ENCODE measurements at regions not wholly inside any gene's neighbourhood (a gene's known extent, or its start where the extent isn't known, plus 50 kb on each side); places are given as distances from the start of the nearest gene placed in this dataset.
"Not testable (repeated sequence)": the region's sequence is repeated elsewhere in the genome, so short reads cannot be mapped to it uniquely, and the experiment has no call there.

DNA sequence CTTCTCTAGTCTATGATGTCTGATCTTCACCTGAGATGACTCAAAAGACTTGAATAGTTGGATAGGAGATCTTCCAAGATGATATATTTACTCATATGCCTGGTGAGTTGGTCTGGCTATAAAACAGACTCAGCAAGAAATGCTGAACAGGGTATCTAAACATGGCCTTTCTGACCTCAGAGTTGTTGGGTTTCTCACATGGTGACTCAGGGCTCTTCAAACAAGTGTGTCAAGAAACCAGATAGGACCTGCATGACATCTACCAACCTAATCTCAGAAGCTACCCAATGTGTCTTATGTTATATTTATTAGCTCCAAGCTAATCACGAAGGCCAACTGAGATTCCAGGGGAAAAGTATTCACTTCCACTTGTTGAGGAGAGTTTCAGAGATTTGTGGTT is 1477.3 kb downstream of the CDH8 start:
- no peak for DNase-seq (ENCODE audit: low read depth in 2 of 2)

DNA sequence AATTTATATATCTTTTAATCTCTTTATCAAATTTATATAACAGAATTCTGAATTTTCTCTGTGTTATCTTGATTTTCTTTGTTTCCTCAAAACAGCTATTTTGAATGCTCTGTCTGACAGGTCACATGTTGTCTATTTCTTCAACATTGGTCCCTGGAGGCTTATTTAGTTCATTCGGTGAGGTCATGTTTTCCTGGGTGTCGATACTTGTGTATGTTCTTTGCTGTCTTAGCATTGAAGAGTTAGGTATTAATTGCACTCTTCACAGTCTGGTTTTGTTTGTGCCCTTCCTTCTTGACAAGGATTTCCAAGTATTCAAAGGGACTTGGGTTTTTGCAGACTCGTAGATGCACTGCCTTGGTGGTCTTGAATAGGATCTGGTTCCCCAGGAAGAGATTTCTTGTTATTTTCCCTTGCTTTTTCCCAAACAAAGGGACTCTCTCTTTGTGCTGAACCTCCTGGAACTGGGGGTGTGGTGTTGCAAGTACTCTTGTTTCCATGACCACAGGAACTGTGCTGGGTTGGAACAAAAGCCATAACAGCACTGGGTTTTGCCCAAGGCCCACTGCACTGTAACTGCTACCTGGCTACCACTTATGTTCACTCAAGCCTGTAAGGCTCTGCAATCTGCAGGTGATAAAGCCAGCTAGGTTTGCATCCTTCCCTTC is 1483.0 kb downstream of the CDH8 start:
- no peak for DNase-seq (ENCODE audit: low read depth in 2 of 2)

DNA sequence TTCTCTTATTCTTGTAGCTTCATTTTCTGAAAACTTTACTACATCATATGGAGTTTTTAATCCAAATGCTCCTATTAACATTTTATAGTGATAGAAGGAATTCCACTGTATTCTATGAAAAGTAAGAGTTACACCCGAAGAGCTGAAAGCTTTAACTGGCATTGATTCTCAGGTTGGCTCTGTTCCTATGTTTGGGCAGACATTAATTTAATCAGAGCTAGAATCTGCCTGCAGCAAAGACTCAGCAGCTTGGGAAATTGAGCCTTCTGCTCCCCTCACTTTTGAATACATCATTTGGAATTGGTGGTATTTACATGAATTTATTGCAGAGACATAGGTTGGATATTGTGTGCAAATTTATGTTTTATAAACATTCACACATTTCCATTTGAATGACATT is 1494.7 kb downstream of the CDH8 start:
- no peak for DNase-seq (ENCODE audit: low read depth in 2 of 2)

DNA sequence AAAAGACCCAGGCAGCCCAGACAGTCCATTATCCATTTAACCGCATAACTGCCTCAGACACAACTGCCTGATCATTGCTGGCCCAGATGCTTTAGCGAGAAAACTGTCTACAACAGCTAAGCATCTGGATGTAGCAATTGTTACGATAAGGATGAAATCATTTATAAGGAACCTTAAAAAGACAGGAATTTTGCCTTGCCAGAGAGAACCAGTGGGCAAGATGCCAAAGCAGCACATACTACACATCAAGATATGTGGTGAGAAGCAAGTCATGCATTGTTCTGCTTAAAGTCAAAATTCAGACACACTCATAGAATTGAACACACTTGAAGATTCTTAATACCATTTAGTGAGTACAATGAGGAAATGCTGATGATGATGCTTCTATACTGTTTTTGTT is 1525.3 kb downstream of the CDH8 start:
- no peak for DNase-seq (ENCODE audit: low read depth in 2 of 2)

DNA sequence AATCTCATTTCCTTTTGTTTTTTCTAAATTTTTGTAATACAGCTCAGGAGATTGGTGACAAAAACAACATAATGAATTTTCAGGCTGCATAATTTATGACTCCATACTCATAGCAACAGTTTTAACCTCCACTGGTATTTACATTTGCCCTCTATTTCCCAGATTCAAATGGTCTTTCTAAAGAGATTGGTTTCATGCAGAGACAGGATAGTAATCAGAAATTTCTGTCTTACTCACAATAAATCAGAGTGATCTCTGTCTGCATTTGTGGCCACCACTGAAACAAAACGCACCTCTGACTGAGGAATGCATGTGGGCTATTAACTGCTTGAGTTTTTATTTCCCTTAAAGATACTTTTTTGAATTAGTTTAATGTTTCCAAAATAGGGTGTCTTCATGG is 1526.0 kb downstream of the CDH8 start:
- DNase-seq (ENCODE audit: low read depth in 2 of 2): no peak

DNA sequence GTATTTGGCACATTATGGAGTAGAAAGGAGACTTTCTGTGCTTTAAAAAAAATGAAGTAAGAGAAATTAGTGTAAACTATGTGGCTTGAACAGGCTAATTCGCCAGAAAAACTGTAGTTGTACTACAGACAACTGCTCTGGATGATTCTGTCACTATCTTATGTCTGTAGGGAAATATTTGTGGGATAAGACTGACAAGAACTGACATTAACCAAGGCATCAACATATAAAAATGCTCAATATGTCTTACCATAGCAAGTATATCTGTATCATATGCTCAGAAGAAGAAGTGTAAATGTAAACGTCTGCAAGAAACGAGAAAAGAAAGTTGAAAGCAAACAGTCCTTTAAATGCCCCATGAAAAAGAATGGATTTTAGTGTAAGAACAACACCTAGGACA is 1545.0 kb downstream of the CDH8 start:
- DNase-seq (ENCODE audit: low read depth in 2 of 2): no peak

DNA sequence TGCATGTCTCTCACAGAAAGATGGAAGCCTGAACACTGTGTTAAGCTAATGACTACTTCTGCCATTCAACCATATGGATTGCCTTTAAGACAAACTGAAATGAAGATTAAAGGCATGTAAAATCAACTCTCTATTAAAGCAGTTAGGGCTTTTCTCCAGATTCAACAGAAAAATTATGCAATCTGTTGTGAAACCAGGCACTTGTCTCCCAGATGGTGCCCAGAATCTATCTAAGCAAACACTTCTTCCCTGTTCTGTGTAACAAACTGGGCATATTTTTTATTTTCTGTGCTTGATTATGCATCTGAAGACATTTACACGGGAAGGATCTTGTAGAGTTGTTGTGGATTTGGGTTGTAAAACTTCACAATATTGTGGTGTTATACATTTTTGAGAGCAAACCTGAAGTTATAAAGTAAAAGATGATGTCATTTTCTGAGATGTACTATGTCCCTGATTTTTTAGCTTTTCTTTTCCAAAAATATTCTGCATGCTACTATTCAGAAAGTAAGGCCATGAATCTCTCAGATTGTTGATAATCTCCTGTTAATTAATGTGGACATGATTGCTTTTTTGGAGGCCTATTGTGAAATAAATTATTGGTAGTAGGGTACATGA is 1550.3 kb downstream of the CDH8 start:
- no peak for DNase-seq (ENCODE audit: low read depth in 2 of 2)

DNA sequence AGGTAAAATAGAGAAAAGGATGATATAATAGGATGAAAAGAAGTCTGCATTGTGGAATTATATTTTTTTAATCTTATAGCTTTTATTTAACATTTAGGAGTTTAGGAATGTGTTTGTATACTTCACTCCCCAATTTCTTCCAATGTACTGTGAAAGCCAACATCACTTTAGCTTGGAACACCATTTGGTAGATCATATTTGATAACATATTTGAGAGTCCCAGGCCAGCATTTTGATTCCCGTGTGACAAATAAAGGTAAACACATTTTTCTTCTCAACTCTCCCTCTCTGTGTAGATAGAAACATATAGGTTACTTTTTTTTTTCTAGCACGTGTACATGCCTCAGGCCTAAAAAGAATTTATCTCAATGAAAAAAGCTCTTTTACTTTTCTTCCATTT is 1551.3 kb downstream of the CDH8 start:
- DNase-seq (ENCODE audit: low read depth in 2 of 2): no peak

DNA sequence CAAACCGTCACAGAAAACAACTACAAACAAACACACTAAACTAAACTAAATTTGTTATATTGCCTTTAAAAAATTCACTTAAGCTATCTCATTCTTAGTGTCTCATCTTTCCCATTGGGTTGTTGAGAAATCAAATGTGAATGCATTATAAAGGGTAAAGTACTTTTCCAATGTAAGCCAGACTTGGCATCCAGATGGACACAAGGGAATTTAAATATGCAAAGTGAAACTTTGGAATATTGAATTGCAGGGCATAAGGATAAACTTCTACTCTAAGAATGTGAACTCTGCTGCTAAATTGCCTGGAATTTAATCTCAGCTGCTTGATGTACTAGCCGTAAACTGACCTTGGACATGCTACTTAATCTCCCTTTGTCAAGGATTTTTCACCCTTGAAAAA is 1554.6 kb downstream of the CDH8 start:
- DNase-seq (ENCODE audit: low read depth in 2 of 2): no peak

DNA sequence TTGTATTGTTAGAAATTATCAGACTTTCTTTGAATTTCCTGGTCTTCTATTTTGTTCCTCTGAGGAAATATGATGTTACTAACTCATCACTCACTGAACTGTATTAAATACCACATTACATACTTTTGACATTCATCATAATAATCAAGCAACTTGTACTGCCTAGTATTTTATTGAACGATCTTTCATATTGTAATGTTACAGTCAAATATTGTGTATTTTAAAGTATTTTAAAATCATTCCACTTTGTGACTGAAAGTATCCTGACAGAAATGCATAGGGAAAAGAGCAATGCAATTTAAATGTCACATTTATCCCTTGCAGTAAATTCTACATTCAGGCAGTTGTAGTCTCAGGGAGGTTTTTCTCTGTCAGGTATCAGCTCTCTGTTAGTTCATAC is 1557.4 kb downstream of the CDH8 start:
- no peak for DNase-seq (ENCODE audit: low read depth in 2 of 2)

DNA sequence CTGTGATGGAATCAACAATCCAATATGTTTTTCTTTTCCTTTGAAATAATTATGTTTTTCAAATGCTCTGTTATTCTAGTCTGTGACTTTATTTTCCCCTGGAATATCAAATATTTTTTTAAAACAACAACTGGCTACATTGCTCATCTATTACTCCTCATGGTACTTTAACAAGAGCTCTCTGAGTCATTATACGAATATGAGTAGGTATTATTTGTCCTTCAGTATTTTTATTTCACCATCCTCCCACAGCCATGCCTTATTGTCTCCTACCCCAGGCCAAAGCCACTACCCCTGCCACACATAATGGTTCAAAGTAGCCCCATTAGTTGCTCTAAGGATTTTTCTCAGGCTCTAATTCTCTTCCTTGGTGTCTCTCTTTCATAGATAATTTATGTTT is 1572.3 kb downstream of the CDH8 start:
- DNase-seq (ENCODE audit: low read depth in 2 of 2): no peak

DNA sequence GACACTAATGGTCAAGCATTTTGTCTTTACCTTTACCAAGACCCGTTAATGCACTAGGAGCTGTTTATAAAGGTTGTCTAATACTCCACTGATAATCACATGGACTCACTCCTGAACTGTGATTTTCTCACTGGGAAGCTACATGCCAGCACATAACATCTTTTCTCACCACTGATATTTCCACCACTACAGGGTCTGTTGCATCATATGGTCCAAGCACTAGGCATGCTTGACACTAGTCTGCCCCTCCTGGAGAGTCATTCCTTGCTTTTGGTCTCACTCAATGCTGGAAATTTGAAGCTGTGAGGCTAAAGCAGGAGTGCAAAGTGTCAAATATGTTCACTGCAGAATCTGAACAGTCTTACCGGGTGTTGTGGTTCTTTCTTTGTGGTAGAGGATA is 1576.8 kb downstream of the CDH8 start:
- no peak for DNase-seq (ENCODE audit: low read depth in 2 of 2)

DNA sequence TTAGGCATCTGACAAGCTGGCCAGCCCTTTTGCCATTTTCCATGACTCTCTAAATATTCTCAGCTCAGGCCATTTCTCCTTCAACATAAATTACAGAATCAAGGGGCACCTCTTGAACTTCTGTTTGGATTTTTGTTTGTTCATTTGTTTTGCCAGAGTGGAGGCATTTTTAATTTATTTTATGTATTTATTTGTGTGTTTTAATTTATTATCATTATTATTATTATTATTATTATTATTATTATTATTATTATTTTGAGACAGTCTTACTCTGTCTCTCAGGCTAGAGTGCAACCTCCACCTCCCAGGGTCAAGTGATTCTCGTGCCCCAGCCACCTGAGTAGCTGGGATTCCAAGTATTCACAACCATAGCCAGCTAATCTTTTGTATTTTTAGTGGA is 1578.0 kb downstream of the CDH8 start:
- no peak for DNase-seq (ENCODE audit: low read depth in 2 of 2)

DNA sequence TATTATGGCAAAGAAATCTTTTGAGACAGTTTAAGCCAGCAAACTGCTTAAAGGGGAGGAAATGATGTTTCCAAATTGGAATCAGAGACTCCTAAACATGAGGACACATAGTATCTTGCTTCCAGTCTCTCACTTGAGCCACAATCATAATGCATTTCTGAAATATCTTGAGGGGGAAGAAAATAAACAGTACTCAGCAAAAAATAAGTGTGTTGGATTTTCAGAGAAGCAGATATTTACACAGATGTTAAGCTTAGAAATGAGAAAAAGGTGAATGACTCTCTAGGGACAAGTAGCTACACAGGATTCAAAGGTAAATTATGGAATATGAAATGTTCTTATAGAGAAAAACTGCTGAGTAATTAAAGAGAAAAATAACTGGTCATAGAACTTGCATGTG is 1583.6 kb downstream of the CDH8 start:
- no peak for DNase-seq (ENCODE audit: low read depth in 2 of 2)

DNA sequence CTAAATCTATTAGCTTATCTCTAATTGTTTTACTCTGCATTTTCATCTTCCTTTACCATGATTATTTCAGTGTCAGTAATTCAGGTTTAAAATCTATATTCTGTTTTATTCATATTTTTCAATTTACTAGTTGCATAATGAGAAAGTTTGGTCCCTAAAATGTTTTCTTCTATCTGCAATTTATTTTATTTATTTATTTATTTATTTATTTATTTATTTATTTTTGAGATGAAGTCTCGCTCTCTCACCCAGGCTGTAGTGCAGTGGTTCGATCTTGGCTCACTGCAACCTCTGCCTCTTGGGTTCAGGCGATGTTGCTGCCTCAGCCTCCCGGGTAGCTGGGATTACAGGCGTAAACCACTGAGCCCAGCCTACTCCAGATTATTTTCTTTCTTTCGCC is 1597.3 kb downstream of the CDH8 start:
- no peak for DNase-seq (ENCODE audit: low read depth in 2 of 2)

DNA sequence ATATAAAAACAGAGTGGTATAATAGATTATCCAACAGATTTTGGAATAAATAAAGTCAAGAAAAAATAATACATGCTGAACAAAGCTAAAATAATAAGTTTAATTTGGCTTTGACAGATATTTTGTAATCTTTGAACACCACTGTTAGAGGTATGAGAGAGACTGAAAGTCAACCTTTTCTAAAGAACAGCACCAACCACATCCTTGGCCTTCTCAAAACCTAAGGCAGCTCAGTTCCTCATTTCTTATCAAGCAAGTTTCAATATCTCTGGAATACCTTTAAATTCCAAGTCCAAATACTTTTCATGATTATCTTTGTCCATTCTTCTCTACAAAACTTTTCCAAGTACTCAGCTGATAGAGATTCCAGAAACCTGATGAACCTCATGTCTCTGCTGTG is 1603.8 kb downstream of the CDH8 start:
- DNase-seq (ENCODE audit: low read depth in 2 of 2): no peak

DNA sequence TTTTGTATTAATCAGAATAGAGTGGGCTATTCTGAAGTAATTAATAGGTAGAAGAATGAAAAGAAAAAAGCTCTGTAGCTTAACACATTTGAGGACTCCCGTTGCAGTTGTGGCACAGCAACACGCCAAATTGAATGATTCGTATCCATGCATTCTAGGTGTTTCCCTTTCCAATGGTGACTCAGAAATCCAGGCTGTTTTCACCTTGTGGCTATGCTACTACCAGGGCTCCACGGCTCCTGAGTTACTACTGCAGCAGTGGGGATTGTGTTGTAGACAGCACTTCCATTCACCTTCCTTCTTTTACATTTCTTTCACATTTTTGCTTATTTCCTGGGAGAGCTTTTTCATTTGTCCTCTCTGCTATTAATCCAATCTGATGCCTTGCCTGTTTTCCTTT is 1616.4 kb downstream of the CDH8 start:
- no peak for DNase-seq (ENCODE audit: low read depth in 2 of 2)

DNA sequence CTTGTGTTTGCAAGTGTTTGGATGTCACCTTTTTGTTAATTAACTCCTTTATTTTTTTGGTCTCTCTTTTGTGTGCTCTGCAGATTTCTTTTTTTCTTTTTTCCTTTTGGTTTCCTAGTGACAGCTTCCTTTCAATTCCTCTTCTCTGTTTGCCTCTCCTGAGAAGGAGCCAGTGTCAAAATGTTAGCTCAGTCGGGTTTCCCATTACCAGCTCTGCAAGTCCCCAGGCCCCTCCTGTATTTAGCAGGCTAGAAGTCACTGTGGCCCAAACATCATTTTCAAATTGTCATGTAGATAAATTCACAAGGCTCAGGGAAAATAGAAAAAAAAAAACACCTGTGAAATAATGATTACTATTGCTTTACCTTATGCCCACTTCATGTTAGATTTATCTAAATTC is 1621.6 kb downstream of the CDH8 start:
- no peak for DNase-seq (ENCODE audit: low read depth in 2 of 2)

DNA sequence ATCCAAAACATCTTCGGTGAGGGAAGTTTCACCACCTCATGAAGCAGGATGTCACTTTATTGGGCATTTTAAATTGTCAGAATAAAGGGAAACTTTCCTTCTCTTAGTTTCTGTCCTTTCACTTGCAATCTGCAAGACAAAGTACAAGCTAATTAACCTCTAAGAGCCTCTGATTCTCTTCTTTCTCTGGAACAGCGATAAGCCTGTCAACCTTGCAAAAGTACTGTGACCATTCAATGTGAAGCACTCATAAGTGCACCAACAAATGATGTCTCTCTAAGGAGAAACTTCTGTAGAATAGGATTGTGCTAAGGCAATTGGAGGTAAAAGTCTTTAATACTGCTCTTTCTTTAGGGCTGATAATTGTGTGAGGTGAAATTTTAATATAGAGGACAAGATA is 1622.3 kb downstream of the CDH8 start:
- no peak for DNase-seq (ENCODE audit: low read depth in 2 of 2)

DNA sequence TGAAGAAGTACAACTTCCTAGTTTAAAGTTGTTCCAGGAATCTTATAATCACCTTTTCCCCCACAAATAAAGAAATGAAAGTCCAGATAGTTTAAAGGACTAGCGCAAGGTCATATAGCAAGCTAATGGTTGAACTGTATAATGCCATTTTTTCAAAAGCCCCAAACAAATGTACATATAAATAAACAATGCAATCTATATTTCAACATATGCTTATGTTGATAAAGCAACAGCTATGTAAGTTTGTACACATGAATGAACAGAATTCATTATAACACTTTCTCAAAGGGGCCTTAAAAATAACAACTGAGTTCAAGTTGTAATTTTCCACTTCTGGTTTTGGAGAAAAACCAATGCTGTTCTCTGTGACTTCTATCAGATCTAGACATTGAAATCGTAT is 1628.6 kb downstream of the CDH8 start:
- no peak for DNase-seq (ENCODE audit: low read depth in 2 of 2)

DNA sequence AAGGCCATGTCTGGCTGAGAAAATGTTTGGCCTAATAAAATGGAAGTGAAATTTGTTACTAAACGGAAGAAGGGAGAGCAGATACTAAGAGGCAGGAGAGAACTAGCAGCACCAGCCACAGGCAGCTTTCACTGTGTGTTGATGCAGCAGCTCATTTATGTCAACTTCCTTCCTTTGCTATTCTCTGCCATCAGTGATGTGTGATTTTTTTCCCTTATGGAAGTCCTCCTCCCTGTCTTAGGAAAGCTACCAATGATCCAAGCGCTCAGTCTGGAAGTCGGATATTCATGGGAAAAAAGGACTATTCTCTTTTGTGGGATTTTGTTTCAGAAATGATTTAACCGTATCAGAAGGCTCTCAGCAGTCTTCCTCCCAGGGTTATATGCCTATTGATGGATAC is 1629.2 kb downstream of the CDH8 start:
- DNase-seq (ENCODE audit: low read depth in 2 of 2): no peak

DNA sequence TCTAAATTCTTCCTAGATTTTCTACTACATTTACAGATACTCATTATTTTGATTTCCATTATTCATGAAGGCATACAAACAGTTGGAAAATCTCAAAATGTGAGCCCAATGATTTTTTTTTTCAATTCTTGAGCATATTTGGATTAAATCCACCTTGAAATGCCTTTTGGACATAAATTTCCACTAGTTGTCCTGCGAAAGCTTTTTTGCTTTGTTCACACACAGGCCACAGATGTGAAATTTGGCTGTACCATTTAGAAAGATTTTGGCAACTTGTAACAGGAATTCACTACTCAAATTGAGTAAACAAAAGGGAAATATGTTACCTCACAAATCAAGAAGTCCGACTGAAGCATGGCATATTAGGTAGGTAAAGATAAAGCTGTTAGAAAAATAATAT is 1631.0 kb downstream of the CDH8 start:
- DNase-seq (ENCODE audit: low read depth in 2 of 2): no peak

DNA sequence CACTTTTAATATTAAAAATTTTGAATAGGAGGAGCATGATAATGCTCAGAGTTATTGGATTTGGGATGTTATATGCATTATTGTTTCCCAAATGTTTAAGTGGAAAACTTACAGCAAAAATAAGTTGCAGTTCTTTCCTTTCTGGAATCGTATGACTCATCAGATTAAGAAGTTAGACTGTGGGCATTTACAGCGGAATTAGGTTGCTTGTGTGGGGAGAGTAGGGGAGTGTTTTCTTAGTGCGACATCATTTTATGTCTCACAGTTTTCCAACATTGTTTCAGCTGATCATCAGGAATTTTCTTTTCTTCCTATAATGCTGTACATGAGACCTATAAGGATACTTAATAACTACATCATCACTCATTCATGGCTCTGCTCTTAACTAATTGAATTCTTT is 1631.8 kb downstream of the CDH8 start:
- DNase-seq (ENCODE audit: low read depth in 2 of 2): no peak

DNA sequence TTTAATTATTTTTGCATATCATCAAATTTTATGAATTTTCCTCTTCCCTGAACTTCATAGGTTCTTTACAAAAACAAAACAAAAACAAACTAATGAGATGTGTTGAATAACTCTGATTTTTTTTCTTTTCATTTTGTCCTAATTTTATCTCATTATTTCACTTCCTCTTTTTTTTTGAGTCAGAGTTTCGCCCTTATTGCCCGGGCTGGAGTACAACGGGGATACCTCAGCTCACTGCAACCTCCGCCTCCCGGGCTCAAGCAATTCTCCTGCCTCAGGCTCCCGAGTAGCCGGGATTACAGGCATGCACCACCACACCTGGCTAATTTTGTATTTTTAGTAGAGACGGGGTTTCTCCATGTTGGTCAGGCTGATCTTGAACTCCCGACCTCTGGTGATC is 1633.3 kb downstream of the CDH8 start:
- DNase-seq (ENCODE audit: low read depth in 2 of 2): not testable (repeated sequence)
